HG03097 (cell line): ENCODE measurements at regions not wholly inside any gene's neighbourhood (a gene's known extent, or its start where the extent isn't known, plus 50 kb on each side); places are given as distances from the start of the nearest gene placed in this dataset.
"Not testable (repeated sequence)": the region's sequence is repeated elsewhere in the genome, so short reads cannot be mapped to it uniquely, and the experiment has no call there.

Experiments
- ATAC-seq: cut with Tn5 transposase; IDR thresholded peaks from one replicate; pipeline ENCODE4 v1.9.1; 2021; ENCODE audit not compliant: unreplicated experiment, low FRiP score

GRCh38 chr4:181846934-181847333 is 396.3 kb upstream of the TENM3 start:
- no peak for ATAC-seq

- no peak for ATAC-seq
Measured at GRCh38 chr4:181848357-181848756, 394.8 kb upstream of the TENM3 start.

GRCh38 chr4:181849472-181849871 is 393.7 kb upstream of the TENM3 start:
- no peak for ATAC-seq

GRCh38 chr4:181853881-181854511 is 389.2 kb upstream of the TENM3 start:
- ATAC-seq, result no peak

GRCh38 chr4:181855307-181855706 is 387.9 kb upstream of the TENM3 start:
- no peak for ATAC-seq

- not testable (repeated sequence) for ATAC-seq
Measured at GRCh38 chr4:181857471-181857870, 385.7 kb upstream of the TENM3 start.

- no peak for ATAC-seq
Measured at GRCh38 chr4:181858741-181859140, 384.5 kb upstream of the TENM3 start.

- no peak for ATAC-seq
Measured at GRCh38 chr4:181859439-181859838, 383.8 kb upstream of the TENM3 start.

- no peak for ATAC-seq
Measured at GRCh38 chr4:181860157-181860556, 383.0 kb upstream of the TENM3 start.

GRCh38 chr4:181860668-181861067 is 382.5 kb upstream of the TENM3 start:
- no peak for ATAC-seq

- no peak for ATAC-seq
Measured at GRCh38 chr4:181863856-181864255, 379.3 kb upstream of the TENM3 start.

- ATAC-seq, result no peak
Measured at GRCh38 chr4:181870326-181870725, 372.9 kb upstream of the TENM3 start.

GRCh38 chr4:181874602-181875001 is 368.6 kb upstream of the TENM3 start:
- ATAC-seq, result no peak

GRCh38 chr4:181877329-181877848 is 365.8 kb upstream of the TENM3 start:
- no peak for ATAC-seq

- no peak for ATAC-seq
Measured at GRCh38 chr4:181890031-181890430, 353.2 kb upstream of the TENM3 start.

- ATAC-seq, result no peak
Measured at GRCh38 chr4:181890911-181891310, 352.3 kb upstream of the TENM3 start.

- ATAC-seq, result no peak
Measured at GRCh38 chr4:181896614-181897013, 346.6 kb upstream of the TENM3 start.

- ATAC-seq, result no peak
Measured at GRCh38 chr4:181897935-181898334, 345.3 kb upstream of the TENM3 start.

GRCh38 chr4:181902404-181902803 is 340.8 kb upstream of the TENM3 start:
- ATAC-seq, result not testable (repeated sequence)

GRCh38 chr4:181905708-181906107 is 337.5 kb upstream of the TENM3 start:
- no peak for ATAC-seq

GRCh38 chr4:181908168-181908567 is 335.0 kb upstream of the TENM3 start:
- ATAC-seq, result no peak

- no peak for ATAC-seq
Measured at GRCh38 chr4:181909368-181909767, 333.8 kb upstream of the TENM3 start.

GRCh38 chr4:181911420-181911819 is 331.8 kb upstream of the TENM3 start:
- ATAC-seq, result no peak
